Right lobe of liver (tissue), 6 donors: ENCODE measurements at regions not wholly inside any gene's neighbourhood (a gene's known extent, or its start where the extent isn't known, plus 50 kb on each side); places are given as distances from the start of the nearest gene placed in this dataset.
"Not testable (repeated sequence)": the region's sequence is repeated elsewhere in the genome, so short reads cannot be mapped to it uniquely, and the experiment has no call there.

Experiments
- ATAC-seq, 4 donors: fragments of 200-7000 bp; cut with Tn5 transposase; one replicate each; pipeline ENCODE4 v1.9.1; 2020; ENCODE audit warnings: mild to moderate bottlenecking in 4 of 4, moderate library complexity in 4 of 4
- DNase-seq, 3 donors: peaks; one replicate each; pipeline ENCODE4 v3.0.0-alpha.2; 2020
- H3K27ac ChIP-seq, 3 donors: fragments of 200-600 bp; one replicate each; pipeline ENCODE4 v1.8.0; 2022
- H3K27me3 ChIP-seq, 2 donors: fragments of 200-600 bp; one replicate each; pipeline ENCODE4 v1.8.0; 2022
- H3K36me3 ChIP-seq, 4 donors: fragments of 200-600 bp; sonication (generic) in 1 of 4; one replicate each; pipeline versions ENCODE4 v1.5.1 to v1.8.0; 2017 to 2022; ENCODE audit warnings: control low read depth in 1 of 4
- H3K4me1 ChIP-seq, 4 donors: fragments of 200-600 bp; sonication (generic) in 1 of 4; one replicate each; pipeline versions ENCODE4 v1.5.1 to v1.8.0; 2017 to 2022; ENCODE audit warnings: control low read depth in 1 of 4
- H3K4me3 ChIP-seq, 3 donors: fragments of 200-600 bp; one replicate each; pipeline ENCODE4 v1.8.0; 2022
- H3K9me3 ChIP-seq, 4 donors: fragments of 200-600 bp; sonication (generic) in 1 of 4; one replicate each; pipeline versions ENCODE4 v1.5.1 to v1.8.0; 2017 to 2022; ENCODE audit warnings: control low read depth in 1 of 4
- CTCF ChIP-seq, 4 donors: fragments of 200-600 bp in 3 of 4; fragments of 450-650 bp in 1 of 4; IDR thresholded peaks; one replicate each; pipeline versions ENCODE4 v1.5.1 to v1.8.0; 2016 to 2022; ENCODE audit warnings: antibody characterized with exemption in 4 of 4, mild to moderate bottlenecking in 2 of 4
- POLR2A ChIP-seq: fragments of 450-650 bp; IDR thresholded peaks from one replicate; pipeline ENCODE4 v1.6.1; 2017; ENCODE audit warnings: antibody characterized with exemption, mild to moderate bottlenecking
- WGBS: methylation state at CpG from one replicate; pipeline ENCODE4 v1.1.6; 2018; ENCODE audit warnings: low coverage, low lambda C conversion rate; ENCODE audit not compliant: insufficient coverage; ENCODE audit errors: missing lambda C conversion rate; 5-methylcytosine and 5-hydroxymethylcytosine counted together
- intact Hi-C, 2 donors: fragments of 100-400 bp; cut with DNase I; formaldehyde crosslinking; loops; one replicate each; pipeline versions ENCODE4 v1.11.2 to v1.14.1; 2022
- donor health status: DM: no; HTN: yes; CAD: no.
- donor health status: DM: no; HTN: no; CAD: no.
- donor health status: DM: no; HTN: no; CAD: no.
- donor health status: DM: no; HTN: yes; CAD: no.
- donor health status: DM: no; HTN: yes; CAD: no.

DNA sequence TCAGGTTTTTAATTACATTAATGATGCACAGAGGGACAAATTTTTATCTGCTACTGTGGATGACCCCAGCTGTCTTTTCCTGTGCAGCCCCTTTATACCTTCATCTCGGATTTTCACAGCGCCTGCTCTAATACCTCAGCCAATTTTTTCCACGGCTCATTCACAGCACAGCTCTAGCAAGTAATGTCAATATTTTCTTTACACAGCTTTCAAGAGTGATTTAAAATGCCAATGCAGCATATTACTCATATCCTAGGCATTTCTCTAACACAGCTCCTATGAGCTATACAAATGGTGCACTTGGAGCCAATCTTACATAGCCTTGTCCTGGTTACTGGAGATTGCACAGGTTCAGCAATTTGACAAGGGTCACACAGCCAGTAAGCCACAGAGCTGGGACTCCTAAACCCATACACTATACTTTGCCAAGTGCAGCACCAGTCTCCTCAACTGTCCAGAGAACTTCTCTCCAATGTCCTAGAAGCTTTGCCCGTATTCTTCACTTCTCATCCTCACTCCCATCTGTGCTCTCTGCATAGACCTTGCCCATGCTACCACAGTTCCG is 661.8 kb downstream of the DTWD2 start:
- no peaks in the 10 kb centered on the region for H3K9me3 ChIP-seq
- intact Hi-C loops, result no loop called here
- H3K4me3 ChIP-seq, result no peak overlapping the region
- ATAC-seq, result no peak
- H3K27me3 ChIP-seq, result no peaks in the 10 kb centered on the region
- no peaks in the 10 kb centered on the region for H3K36me3 ChIP-seq
- 60% methylated on average over 5 of the region's 5 CpGs for WGBS
- no peaks in the 10 kb centered on the region for H3K4me1 ChIP-seq
- H3K27ac ChIP-seq, result no peak overlapping the region
- DNase-seq, result no peak
- TF ChIP-seq CTCF (IDR thresholded peaks at IDR 0.05), result no peak
- no peak for TF ChIP-seq POLR2A

DNA sequence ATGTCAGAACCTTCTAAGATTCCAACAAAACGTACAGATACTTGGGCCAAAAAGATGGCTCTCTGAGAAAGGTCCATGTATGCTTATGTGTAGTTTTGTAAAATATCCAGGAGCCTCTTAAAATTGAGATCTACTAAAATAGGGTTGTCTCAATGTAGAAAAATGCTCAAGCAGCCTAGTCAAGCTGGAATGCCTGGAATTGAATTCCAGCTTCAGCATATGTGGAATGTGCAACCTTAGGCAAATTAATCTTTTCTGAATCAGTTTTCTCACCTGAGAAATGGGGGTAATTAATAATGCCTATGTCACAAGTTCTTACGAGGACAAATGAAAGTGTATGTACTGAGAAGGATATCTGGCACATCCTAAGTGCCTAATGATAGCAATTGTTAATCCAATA is 662.4 kb downstream of the DTWD2 start:
- no peak overlapping the region for H3K27ac ChIP-seq
- no peak for TF ChIP-seq CTCF (IDR thresholded peaks at IDR 0.05)
- no peak for TF ChIP-seq POLR2A

DNA sequence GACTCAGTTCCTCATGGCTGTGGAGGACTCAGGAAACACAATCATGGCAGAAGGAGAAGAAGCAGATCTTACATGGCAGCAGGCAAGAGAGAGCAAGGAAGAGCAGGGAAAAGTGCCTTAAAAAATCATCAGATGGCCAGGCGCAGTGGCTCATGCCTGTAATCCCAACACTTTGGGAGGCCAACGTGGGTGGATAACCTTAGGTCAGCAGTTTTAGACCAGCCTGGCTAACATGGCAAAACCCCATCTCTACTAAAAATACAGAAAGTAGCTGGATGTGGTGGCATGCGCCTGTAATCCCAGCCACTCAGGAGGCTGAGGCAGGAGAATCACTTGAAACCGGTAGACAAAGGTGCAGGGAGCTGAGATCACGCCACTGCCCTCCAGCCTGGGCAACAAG is 664.6 kb downstream of the DTWD2 start:
- H3K4me1 ChIP-seq, ATAC-seq, intact Hi-C loops, DNase-seq, H3K4me3 ChIP-seq, H3K27ac ChIP-seq, H3K27me3 ChIP-seq, H3K9me3 ChIP-seq, H3K36me3 ChIP-seq: not testable (repeated sequence)
- whole genome bisulfite sequencing, result 43% methylated on average over 2 of the region's 5 CpGs

More for the DNA sequence above, 662.4 kb downstream of the DTWD2 start:
- Histone ChIP-seq H3K4me3 (no peak overlapping the region), H3K36me3 (no peaks in the 10 kb centered on the region), H3K9me3 (no peaks in the 10 kb centered on the region), H3K27me3 (no peaks in the 10 kb centered on the region), H3K4me1 (no peaks in the 10 kb centered on the region)
- DNase-seq (no peak), ATAC-seq (no peak)
- intact Hi-C loops, result no loop called here
- WGBS, result 19% methylated on average over 2 of the region's 2 CpGs

GRCh38 chr5:118321081-118321480 is 667.3 kb downstream of the DTWD2 start:
- H3K4me3 ChIP-seq, result no peak overlapping the region
- WGBS, result 63% methylated on average over 2 of the region's 2 CpGs
- TF ChIP-seq POLR2A, result no peak
- TF ChIP-seq CTCF (IDR thresholded peaks at IDR 0.05), result no peak
- no peaks in the 10 kb centered on the region for H3K27me3 ChIP-seq
- intact Hi-C loops, result no loop called here
- no peaks in the 10 kb centered on the region for H3K4me1 ChIP-seq
- ATAC-seq (no peak), DNase-seq (no peak)
- no peaks in the 10 kb centered on the region for H3K36me3 ChIP-seq
- no peaks in the 10 kb centered on the region for H3K9me3 ChIP-seq
- no peak overlapping the region for H3K27ac ChIP-seq

GRCh38 chr5:118320121-118320520 is 668.2 kb downstream of the DTWD2 start:
- Histone ChIP-seq H3K27ac (no peak overlapping the region), H3K27me3 (no peaks in the 10 kb centered on the region), H3K4me1 (no peaks in the 10 kb centered on the region), H3K9me3 (no peaks in the 10 kb centered on the region), H3K4me3 (no peak overlapping the region), H3K36me3 (no peaks in the 10 kb centered on the region)
- DNase-seq (no peak), ATAC-seq (no peak)
- 68% methylated on average over 4 of the region's 4 CpGs for WGBS
- intact Hi-C loops, result no loop called here
- TF ChIP-seq CTCF (IDR thresholded peaks at IDR 0.05) (no peak), POLR2A (no peak)
